GM23338 (cell line): ENCODE measurements at regions not wholly inside any gene's neighbourhood (a gene's known extent, or its start where the extent isn't known, plus 50 kb on each side); places are given as distances from the start of the nearest gene placed in this dataset.

Experiments
- ATAC-seq: fragments of 200-7000 bp; cut with Tn5 transposase; 3 replicates; pipeline ENCODE4 v1.9.1; 2020
- DNase-seq: peaks from one replicate; pipeline ENCODE4 v3.0.0-alpha.2; 2015; ENCODE audit warnings: low spot score
- H2AFZ ChIP-seq: fragments of 200-600 bp; sonication (generic); 2 replicates; pipeline ENCODE4 v1.8.0; 2016; ENCODE audit warnings: antibody characterized with exemption, mild to moderate bottlenecking, moderate library complexity
- H3F3A ChIP-seq: fragments of 200-600 bp; sonication (generic); replicated peaks from 2 replicates; pipeline ENCODE4 v1.8.0; 2017; ENCODE audit warnings: antibody characterized with exemption, mixed run types, low read depth
- H3K27ac ChIP-seq: fragments of 200-600 bp; sonication (generic); 2 replicates; pipeline ENCODE4 v1.6.1; 2016; ENCODE audit warnings: low read depth
- H3K27me3 ChIP-seq: fragments of 200-600 bp; sonication (generic); 2 replicates; pipeline ENCODE4 v1.8.0; 2016; ENCODE audit warnings: mild to moderate bottlenecking, mixed run types, moderate library complexity; ENCODE audit not compliant: insufficient read depth
- H3K36me3 ChIP-seq: fragments of 200-600 bp; sonication (generic); 2 replicates; pipeline ENCODE4 v1.8.0; 2016; ENCODE audit warnings: mild to moderate bottlenecking; ENCODE audit not compliant: insufficient read depth
- H3K4me1 ChIP-seq: fragments of 200-600 bp; sonication (generic); 2 replicates; pipeline ENCODE4 v1.8.0; 2016; ENCODE audit warnings: mild to moderate bottlenecking, moderate library complexity; ENCODE audit not compliant: insufficient read depth
- H3K4me2 ChIP-seq: fragments of 200-600 bp; sonication (generic); 2 replicates; pipeline ENCODE4 v1.7.1; 2017; ENCODE audit warnings: mixed run types
- H3K4me3 ChIP-seq: fragments of 200-600 bp; sonication (generic); 2 replicates; pipeline ENCODE4 v1.6.1; 2016; ENCODE audit warnings: mixed run types
- H3K79me2 ChIP-seq: fragments of 200-600 bp; sonication (generic); replicated peaks from 2 replicates; pipeline ENCODE4 v1.8.0; 2017; ENCODE audit warnings: mild to moderate bottlenecking; ENCODE audit not compliant: insufficient read depth
- H3K9me2 ChIP-seq: fragments of 200-600 bp; sonication (generic); 2 replicates; pipeline ENCODE4 v1.8.0; 2017; ENCODE audit not compliant: insufficient read depth
- H4K20me1 ChIP-seq: fragments of 200-600 bp; sonication (generic); replicated peaks from 2 replicates; pipeline ENCODE4 v1.8.0; 2017; ENCODE audit warnings: mild to moderate bottlenecking; ENCODE audit not compliant: insufficient read depth
- H3K27ac Mint-ChIP-seq: 2 replicates; pipeline ENCODE4 v1.8.0; 2020; ENCODE audit warnings: inconsistent platforms, mild to moderate bottlenecking, moderate library complexity, mixed read lengths
- H3K27me3 Mint-ChIP-seq: 3 replicates; pipeline ENCODE4 v1.8.0; 2022; ENCODE audit warnings: low read depth, mild to moderate bottlenecking, moderate library complexity, mixed read lengths, inconsistent platforms; ENCODE audit not compliant: insufficient read depth, poor library complexity
- H3K36me3 Mint-ChIP-seq: 3 replicates; pipeline ENCODE4 v1.8.0; 2021; ENCODE audit warnings: low read depth, mild to moderate bottlenecking, inconsistent platforms, moderate library complexity, mixed read lengths
- H3K4me1 Mint-ChIP-seq: 3 replicates; pipeline ENCODE4 v1.8.0; 2020; ENCODE audit warnings: mild to moderate bottlenecking, inconsistent platforms, mixed read lengths
- H3K4me3 Mint-ChIP-seq: 3 replicates; pipeline ENCODE4 v1.8.0; 2021; ENCODE audit warnings: moderate library complexity, mild to moderate bottlenecking, inconsistent platforms, mixed read lengths
- H3K9me3 Mint-ChIP-seq: 3 replicates; pipeline ENCODE4 v1.8.0; 2020; ENCODE audit warnings: moderate library complexity, mild to moderate bottlenecking, inconsistent platforms, mixed read lengths
- CREB1 ChIP-seq: fragments of 250-450 bp; sonication (Bioruptor Pico); IDR thresholded peaks from 2 replicates; pipeline ENCODE4 v1.5.0; 2020; ENCODE audit warnings: low read depth, mild to moderate bottlenecking, moderate library complexity
- EZH2 ChIP-seq: fragments of 200-600 bp; sonication (generic); IDR thresholded peaks from one replicate; pipeline ENCODE4 v1.8.0; 2017; ENCODE audit warnings: antibody characterized with exemption, mild to moderate bottlenecking, low read depth; ENCODE audit not compliant: unreplicated experiment
- EZH2phosphoT487 ChIP-seq: fragments of 200-600 bp; sonication (generic); IDR thresholded peaks from one replicate; pipeline ENCODE4 v1.8.1; 2018; ENCODE audit warnings: antibody characterized with exemption; ENCODE audit not compliant: unreplicated experiment
- JUNB ChIP-seq: IDR thresholded peaks from one replicate; pipeline ENCODE4 v1.6.1; 2016; ENCODE audit warnings: antibody characterized with exemption; ENCODE audit not compliant: unreplicated experiment
- NANOG ChIP-seq: IDR thresholded peaks from 2 replicates; pipeline ENCODE4 v1.6.1; 2016; ENCODE audit warnings: antibody characterized with exemption, borderline replicate concordance
- POLR2AphosphoS5 ChIP-seq: IDR thresholded peaks from 2 replicates; pipeline ENCODE4 v1.6.1; 2016; ENCODE audit warnings: antibody characterized with exemption, low read depth
- STAT1 ChIP-seq: IDR thresholded peaks from one replicate; pipeline ENCODE4 v1.6.1; 2016; ENCODE audit warnings: antibody characterized with exemption; ENCODE audit not compliant: unreplicated experiment
- ZNF462 ChIP-seq: fragments of 250-450 bp; sonication (Bioruptor Pico); IDR thresholded peaks from 2 replicates; pipeline ENCODE4 v1.5.0; 2020; ENCODE audit warnings: mild to moderate bottlenecking, moderate library complexity
- TF ChIP-seq, protein P1 (sequence below): IDR thresholded peaks from 2 replicates; pipeline ENCODE4 v1.6.1; 2016; ENCODE audit warnings: antibody characterized with exemption

- TF ChIP-seq ZNF462 (CRISPR knock-in tag) (no peak), CREB1 (no peak), NANOG (no peak), JUNB (no peak), STAT1 (no peak), EZH2phosphoT487 (no peak)
- TF ChIP-seq, protein P1, sequence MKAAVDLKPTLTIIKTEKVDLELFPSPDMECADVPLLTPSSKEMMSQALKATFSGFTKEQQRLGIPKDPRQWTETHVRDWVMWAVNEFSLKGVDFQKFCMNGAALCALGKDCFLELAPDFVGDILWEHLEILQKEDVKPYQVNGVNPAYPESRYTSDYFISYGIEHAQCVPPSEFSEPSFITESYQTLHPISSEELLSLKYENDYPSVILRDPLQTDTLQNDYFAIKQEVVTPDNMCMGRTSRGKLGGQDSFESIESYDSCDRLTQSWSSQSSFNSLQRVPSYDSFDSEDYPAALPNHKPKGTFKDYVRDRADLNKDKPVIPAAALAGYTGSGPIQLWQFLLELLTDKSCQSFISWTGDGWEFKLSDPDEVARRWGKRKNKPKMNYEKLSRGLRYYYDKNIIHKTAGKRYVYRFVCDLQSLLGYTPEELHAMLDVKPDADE: no peak
Measured at GRCh38 chr1:223030871-223031400, 112.1 kb downstream of the TLR5 start (continued).

DNA sequence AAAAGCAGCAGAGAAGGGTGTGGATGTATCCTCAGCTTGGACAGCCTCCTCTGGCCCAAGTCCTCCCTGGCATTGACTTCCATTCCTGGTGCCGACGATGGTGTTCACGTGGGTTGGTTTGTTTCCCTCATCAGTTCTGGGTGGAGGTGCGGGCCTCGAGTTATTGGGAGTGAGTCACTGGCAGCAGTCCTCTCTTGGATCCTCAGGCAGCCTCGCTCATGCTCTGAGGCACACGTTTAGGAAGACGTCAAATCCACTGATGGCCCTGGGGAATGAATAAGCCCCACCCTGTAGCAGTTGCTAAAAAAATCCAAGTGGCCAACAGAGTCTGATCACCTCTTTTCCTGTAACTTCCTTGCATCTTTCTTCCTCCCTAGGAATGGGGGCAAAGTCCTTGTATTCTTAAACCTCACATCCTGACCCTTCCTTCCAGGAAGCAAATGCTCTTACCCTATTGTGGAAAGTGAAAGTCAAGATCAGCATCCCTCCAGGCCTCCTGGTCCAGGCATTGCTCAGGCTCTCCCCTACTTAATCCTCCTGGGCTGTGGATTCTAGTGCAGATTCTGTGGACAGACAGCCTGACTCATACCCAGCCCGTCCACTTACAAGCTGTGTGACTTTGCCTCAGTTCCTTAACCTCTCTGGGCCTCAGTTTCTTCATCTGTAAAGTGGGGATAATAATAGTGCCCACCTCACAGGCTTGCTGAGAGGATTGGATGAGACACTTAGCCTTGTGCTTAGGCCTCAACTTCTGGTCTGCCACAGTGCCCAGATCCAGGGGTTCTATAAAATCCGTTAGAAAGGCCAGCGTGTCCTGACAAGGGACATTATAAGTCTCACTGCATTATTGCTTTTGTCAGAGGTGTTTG is 111.1 kb downstream of the TLR5 start:
- Histone ChIP-seq H4K20me1 (no peaks in the 10 kb centered on the region), H3F3A (peaks cover 13% of the 10 kb centered on the region), H3K36me3 (peaks cover 4% of the 10 kb centered on the region; the same call in 1 of the 2 replicates), H3K9me2 (0 out of 2 replicates have a peak, but pooled peaks cover 7% of the 10 kb centered on the region), H3K79me2 (peaks cover 50% of the 10 kb centered on the region), H3K4me3 (peak overlapping the region; percentile 80; the same call in 1 of the 2 replicates), H3K4me1 (peaks cover 49% of the 10 kb centered on the region), H3K27me3 (no peaks in the 10 kb centered on the region), H3K27ac (peak overlapping the region; percentile 99), H2AFZ (no peak overlapping the region), H3K4me2 (peak overlapping the region; percentile 71)
- H3K4me3 Mint-ChIP-seq: peak overlapping the region; percentile 45; the same call in 2 of the 3 replicates
- peak overlapping the region; percentile 100 for H3K27ac Mint-ChIP-seq
- ATAC-seq (no peak), DNase-seq (no peak)
- H3K27me3 Mint-ChIP-seq: peaks cover 23% of the 10 kb centered on the region
- peaks cover 67% of the 10 kb centered on the region for H3K4me1 Mint-ChIP-seq
- peaks cover 10% of the 10 kb centered on the region; the same call in 2 of the 3 replicates for H3K9me3 Mint-ChIP-seq
- peaks cover 38% of the 10 kb centered on the region for H3K36me3 Mint-ChIP-seq
- TF ChIP-seq POLR2AphosphoS5 (0 out of 2 replicates have a peak, but pooled peaks have one; percentile 18), EZH2 (no peak), NANOG (no peak)
